ENCODE measurements at regions not wholly inside any gene's neighbourhood (a gene's known extent, or its start where the extent isn't known, plus 50 kb on each side); places are given as distances from the start of the nearest gene placed in this dataset.

- no peaks in the 10 kb centered on the region for H3K9me3 ChIP-seq (ENCODE audit: control insufficient read depth, insufficient read depth, low read depth, low read length)
- CTCF ChIA-PET = interaction anchor here (0.5 to 1.1 kb wide), 2 partner anchors 29 to 39 kb away, joined by 3 read pairs; no protein-coding TSS in a partner anchor
- H3K27ac ChIP-seq (ENCODE audit: extremely low read depth, low read depth, low read length) = no peak overlapping the region
- no peak overlapping the region for H3K4me3 ChIP-seq (ENCODE audit: low read depth, low read length)
- H3K4me1 ChIP-seq (ENCODE audit: control insufficient read depth, insufficient read depth, low read length) = no peaks in the 10 kb centered on the region
- no peaks in the 10 kb centered on the region for H3K36me3 ChIP-seq (ENCODE audit: control insufficient read depth in 2 of 2, insufficient read depth in 1 of 2, low read length in 2 of 2)
- POLR2A ChIA-PET = no interaction called here
- TF ChIP-seq ZNF596 (tag by site-specific recombination; IDR thresholded peaks at IDR 0.05) (no peak), ZNF623 (tag by site-specific recombination; IDR thresholded peaks at IDR 0.05) (no peak), ZNF837 (tag by site-specific recombination; IDR thresholded peaks at IDR 0.05) (no peak), ZFP41 (tag by site-specific recombination; IDR thresholded peaks at IDR 0.05; ENCODE audit: borderline replicate concordance) (no peak), ZNF18 (tag by site-specific recombination; IDR thresholded peaks at IDR 0.05) (no peak), PBX3 (CRISPR knock-in tag; IDR thresholded peaks at IDR 0.05) (no peak), ZNF302 (tag by site-specific recombination; IDR thresholded peaks at IDR 0.05; ENCODE audit: low read depth) (no peak), GLIS1 (tag by site-specific recombination; IDR thresholded peaks at IDR 0.05) (no peak), ZNF639 (tag by site-specific recombination; IDR thresholded peaks at IDR 0.05) (no peak), ZNF37A (tag by site-specific recombination; IDR thresholded peaks at IDR 0.05) (no peak), SP2 (tag by site-specific recombination; IDR thresholded peaks at IDR 0.05) (no peak), ZNF449 (tag by site-specific recombination; IDR thresholded peaks at IDR 0.05) (no peak), GLI4 (tag by site-specific recombination; IDR thresholded peaks at IDR 0.05) (no peak), ZNF473 (tag by site-specific recombination; IDR thresholded peaks at IDR 0.05) (no peak), ZBTB26 (tag by site-specific recombination; optimal IDR thresholded peaks at IDR 0.05) (no peak)
Observed at GRCh38 chr7:81207801-81208200, 288.9 kb upstream of the SEMA3C start.

GRCh38 chr7:81206667-81207360, 288.0 kb upstream of the SEMA3C start:
- ChIA-PET POLR2A (no interaction called here), CTCF (interaction anchor here (0.7 kb wide), 1 partner anchor 1161 kb away, joined by 3 read pairs; no protein-coding TSS in a partner anchor)
- no peak overlapping the region for H3K4me3 ChIP-seq (ENCODE audit: low read depth, low read length)
- H3K27ac ChIP-seq (ENCODE audit: extremely low read depth, low read depth, low read length) = no peak overlapping the region
- H3K9me3 ChIP-seq (ENCODE audit: control insufficient read depth, insufficient read depth, low read depth, low read length) = no peaks in the 10 kb centered on the region
- no peaks in the 10 kb centered on the region for H3K4me1 ChIP-seq (ENCODE audit: control insufficient read depth, insufficient read depth, low read length)
- no peaks in the 10 kb centered on the region for H3K36me3 ChIP-seq (ENCODE audit: control insufficient read depth in 2 of 2, insufficient read depth in 1 of 2, low read length in 2 of 2)
- TF ChIP-seq ZBTB1 (tag by site-specific recombination; IDR thresholded peaks at IDR 0.05) (no peak), KLF9 (tag by site-specific recombination; IDR thresholded peaks at IDR 0.05; ENCODE audit: low read depth) (no peak), ZNF18 (tag by site-specific recombination; IDR thresholded peaks at IDR 0.05) (no peak), ZNF404 (tag by site-specific recombination; IDR thresholded peaks at IDR 0.05) (no peak), ZNF629 (tag by site-specific recombination; IDR thresholded peaks at IDR 0.05) (no peak), ZNF544 (tag by site-specific recombination; IDR thresholded peaks at IDR 0.05) (no peak), HOXA7 (CRISPR knock-in tag; IDR thresholded peaks at IDR 0.05; ENCODE audit: borderline replicate concordance) (no peak), HOXC10 (CRISPR knock-in tag; IDR thresholded peaks at IDR 0.05) (no peak), PRDM6 (tag by site-specific recombination; IDR thresholded peaks at IDR 0.05) (no peak), ZNF785 (tag by site-specific recombination; IDR thresholded peaks at IDR 0.05) (no peak)
